Stimulated activated CD8-positive, alpha-beta memory T cell treated with anti-CD3 and anti-CD28 coated beads, Interleukin-15, amount 100 ng/mL, for 24 hours (primary cell): ENCODE measurements at regions not wholly inside any gene's neighbourhood (a gene's known extent, or its start where the extent isn't known, plus 50 kb on each side); places are given as distances from the start of the nearest gene placed in this dataset.
"Not testable (repeated sequence)": the region's sequence is repeated elsewhere in the genome, so short reads cannot be mapped to it uniquely, and the experiment has no call there.

ENCODE experiments used
- DNase-seq: peaks from one replicate; pipeline ENCODE4 v3.0.0-alpha.2; 2020; ENCODE audit warnings: low read depth

DNA sequence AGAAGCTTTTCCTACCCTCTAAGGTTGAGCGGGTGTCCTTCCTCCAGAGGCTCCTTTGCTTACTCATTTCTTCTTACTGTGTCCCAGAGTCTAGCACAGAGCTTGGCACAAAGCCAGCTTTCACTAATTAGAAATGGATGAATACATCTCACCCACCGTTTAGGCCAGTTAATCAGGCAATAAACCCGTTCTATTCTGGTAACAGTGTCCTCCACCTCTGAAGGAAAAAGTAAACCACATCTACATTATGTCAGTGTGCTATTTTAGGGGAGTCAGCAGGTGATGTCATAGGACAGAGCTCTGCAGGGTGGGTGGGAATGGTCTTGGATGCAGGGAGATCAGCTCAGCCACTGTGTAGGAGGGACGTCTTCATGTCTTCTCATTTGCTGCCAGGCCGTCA is 109.2 kb downstream of the OSTF1 start:
- DNase-seq, result no peak

- no peak for DNase-seq
Observed at GRCh38 chr9:75198436-75198835, 110.1 kb downstream of the OSTF1 start.

DNA sequence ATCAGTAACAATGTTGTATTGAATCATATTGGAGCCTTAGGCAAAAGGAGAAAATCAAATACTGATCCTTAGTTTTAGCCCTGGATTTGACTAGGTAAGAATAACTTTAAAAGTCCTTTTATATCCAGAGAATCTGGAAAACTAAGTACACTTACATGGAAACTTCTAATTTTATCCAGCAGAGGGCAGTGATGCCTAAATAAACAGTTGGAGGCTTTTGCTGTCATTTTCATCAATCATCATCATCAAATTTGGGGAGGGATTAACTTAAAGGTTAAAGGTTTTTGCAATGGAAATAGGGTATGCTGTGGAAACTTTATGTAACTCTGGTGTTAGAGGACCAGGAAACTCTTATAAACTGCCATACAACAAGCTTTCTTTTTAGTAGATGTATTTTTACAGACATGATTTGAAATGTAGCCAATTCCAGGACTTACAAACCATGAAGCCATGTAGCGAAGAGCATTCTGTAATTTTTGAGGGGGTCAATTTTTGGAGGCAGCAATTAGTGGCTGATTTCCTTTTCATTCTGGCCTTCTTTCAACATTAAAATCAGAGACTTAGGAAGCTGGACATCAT is 112.7 kb downstream of the OSTF1 start:
- no peak for DNase-seq

GRCh38 chr9:75201480-75202209 is 113.3 kb downstream of the OSTF1 start:
- no peak for DNase-seq

DNA sequence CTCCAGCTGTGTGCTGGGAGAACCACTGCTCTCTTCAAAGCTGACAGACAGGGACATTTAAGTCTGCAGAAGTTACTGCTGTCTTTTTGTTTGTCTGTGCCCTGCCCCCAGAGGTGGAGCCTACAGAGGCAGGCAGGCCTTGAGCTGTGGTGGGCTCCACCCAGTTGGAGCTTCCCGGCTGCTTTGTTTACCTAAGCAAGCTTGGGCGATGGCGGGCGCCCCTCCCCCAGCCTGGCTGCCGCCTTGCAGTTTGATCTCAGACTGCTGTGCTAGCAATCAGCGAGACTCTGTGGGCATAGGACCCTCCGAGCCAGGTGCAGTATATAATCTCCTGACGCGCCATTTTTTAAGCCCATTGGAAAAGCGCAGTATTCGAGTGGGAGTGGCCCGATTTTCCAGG is 119.7 kb downstream of the OSTF1 start:
- DNase-seq, result not testable (repeated sequence)

DNA sequence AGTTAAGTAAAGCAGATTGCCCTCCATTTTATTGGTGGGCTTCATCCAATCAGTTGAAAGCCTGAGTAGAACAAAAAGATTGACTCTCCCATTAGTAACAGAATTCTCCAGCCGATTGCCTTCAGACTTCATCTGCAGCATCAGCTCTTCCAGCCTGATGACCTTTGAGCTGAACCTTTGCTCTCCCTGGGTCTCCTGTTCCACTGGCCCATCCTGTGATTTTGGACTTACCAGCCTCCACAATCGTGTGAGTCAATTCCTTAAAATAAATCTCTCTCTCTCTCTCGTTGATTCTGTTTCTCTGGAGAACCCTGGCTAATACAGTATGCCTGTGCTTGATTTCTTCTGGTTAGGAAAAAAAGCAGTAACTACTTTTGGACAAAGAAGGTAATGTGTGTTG is 121.9 kb downstream of the OSTF1 start:
- DNase-seq, result no peak

GRCh38 chr9:75213765-75214164 is 125.5 kb downstream of the OSTF1 start:
- DNase-seq, result no peak

GRCh38 chr9:75226403-75227139 is 138.3 kb downstream of the OSTF1 start:
- DNase-seq, result no peak

DNA sequence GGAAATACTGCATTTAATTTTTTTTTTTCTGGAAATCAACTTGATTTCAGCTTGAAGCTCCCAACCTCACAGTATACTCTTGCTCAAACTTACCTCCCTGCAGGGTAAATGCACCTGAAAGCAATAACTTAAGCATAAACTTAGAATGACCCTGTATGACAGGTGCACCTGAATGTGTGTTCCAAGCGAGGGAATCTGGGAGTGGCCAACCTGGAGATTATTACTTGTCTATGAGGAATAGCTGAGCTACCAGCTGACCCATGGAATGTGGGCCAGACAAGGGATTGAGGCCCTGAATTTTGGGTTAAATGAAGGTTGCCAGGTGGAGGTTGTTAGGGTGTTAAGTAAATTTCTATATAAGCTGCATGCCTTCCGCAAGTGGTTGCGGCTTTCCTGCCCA is 140.6 kb downstream of the OSTF1 start:
- DNase-seq, result no peak

GRCh38 chr9:75229605-75230332 is 141.5 kb downstream of the OSTF1 start:
- no peak for DNase-seq

GRCh38 chr9:75230469-75230868 is 142.2 kb downstream of the OSTF1 start:
- no peak for DNase-seq

- DNase-seq, result no peak
Observed at GRCh38 chr9:75231167-75231566, 142.9 kb downstream of the OSTF1 start.

GRCh38 chr9:75233011-75233410 is 144.7 kb downstream of the OSTF1 start:
- DNase-seq, result no peak

DNA sequence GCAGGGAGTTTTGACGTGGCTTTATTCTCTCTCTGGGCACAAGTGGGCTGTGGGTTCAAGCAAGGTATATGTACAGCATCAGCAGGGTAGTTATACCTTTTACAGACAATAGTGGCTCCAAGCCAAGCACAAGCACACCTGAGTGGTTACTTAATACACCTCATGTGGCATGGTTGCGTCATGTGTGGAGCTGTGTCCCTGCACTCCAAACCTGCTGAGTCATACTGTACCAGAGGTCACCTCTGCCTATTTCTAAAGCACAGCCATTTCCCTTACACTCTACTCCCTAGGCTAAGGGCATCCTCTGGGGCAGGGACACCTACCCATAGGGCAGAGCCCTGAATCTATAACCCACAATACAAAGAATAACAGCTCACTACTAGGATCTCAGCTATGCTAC is 147.3 kb downstream of the OSTF1 start:
- DNase-seq, result no peak

GRCh38 chr9:75238311-75238976 is 150.1 kb downstream of the OSTF1 start:
- no peak for DNase-seq

- no peak for DNase-seq
Observed at GRCh38 chr9:75239176-75239575, 150.9 kb downstream of the OSTF1 start.

- DNase-seq, result no peak
Observed at GRCh38 chr9:75242426-75242825, 154.1 kb downstream of the OSTF1 start.

- DNase-seq, result no peak
Observed at GRCh38 chr9:75246949-75247348, 158.6 kb downstream of the OSTF1 start.

DNA sequence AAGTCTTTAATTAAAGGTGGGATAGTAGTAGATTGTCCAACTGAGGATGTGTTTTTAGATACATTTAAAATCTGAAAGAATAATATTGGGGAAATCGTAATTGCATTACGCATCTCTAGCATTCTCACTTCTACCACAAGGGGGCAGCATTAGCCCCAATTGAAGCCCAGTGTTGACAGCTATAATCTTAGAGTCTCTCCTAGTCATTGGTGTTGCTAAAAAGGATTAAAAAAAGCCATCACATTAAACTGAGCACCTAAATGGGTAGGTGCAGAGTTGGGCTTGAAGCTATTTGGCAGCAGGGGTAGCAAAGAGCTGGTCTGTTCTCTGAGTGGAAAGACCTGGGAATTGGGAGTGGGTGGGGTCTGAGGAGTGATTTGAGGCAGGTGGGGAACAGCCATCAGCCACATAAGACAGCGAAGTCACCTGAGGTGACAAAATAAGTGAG is 177.2 kb downstream of the OSTF1 start:
- DNase-seq, result peak; percentile 6

GRCh38 chr9:75269197-75269596 is 180.9 kb downstream of the OSTF1 start:
- DNase-seq, result no peak

DNA sequence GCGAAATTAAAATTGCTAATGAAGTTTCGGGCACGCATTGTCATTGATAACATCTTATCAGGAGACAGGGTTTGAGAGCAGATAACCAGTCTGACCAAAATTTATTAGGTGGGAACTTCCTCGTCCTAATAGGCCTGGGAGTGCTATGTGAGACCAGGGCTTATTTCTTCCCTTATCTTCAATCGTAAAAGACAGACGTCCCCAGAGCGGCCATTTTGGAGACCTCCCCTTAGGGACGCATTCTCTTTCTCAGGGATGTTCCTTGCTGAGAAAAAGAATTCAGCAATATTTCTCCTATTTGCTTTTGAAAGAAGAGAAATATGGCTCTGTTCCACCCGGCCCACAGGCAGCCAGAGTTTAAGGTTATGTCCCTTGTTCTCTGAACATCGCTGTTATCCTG is 184.7 kb downstream of the OSTF1 start:
- not testable (repeated sequence) for DNase-seq

DNA sequence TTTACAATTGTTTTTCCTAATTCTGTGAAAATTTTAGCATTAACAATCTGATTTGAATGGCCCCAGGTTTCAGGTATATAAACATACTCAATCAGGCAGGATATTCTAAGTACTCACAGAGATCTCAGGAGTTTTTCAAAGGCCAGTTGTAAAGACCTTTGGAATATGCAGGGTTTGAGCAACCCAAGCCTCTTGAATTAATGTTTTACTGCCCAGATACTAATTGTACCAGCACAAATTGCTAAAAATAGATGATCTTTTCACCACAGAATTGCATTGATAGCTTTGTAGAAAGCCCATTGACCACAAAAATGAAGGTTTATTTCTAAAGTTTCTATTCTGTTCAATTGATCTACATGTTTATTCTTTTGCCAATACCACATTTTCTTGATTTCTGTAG is 186.5 kb downstream of the OSTF1 start:
- DNase-seq, result no peak
